Activated naive CD8-positive, alpha-beta T cell (primary cell): ENCODE measurements at regions not wholly inside any gene's neighbourhood (a gene's known extent, or its start where the extent isn't known, plus 50 kb on each side); places are given as distances from the start of the nearest gene placed in this dataset.
A peak's percentile ranks its signal among the peaks of the same experiment; 100 is the strongest.
"Not testable (repeated sequence)": the region's sequence is repeated elsewhere in the genome, so short reads cannot be mapped to it uniquely, and the experiment has no call there.

Experiments
- H3K27ac Mint-ChIP-seq: one replicate; pipeline ENCODE4 v1.8.0; 2021; ENCODE audit warnings: mixed read lengths
- H3K27me3 Mint-ChIP-seq: one replicate; pipeline ENCODE4 v1.8.0; 2021; ENCODE audit warnings: mixed read lengths
- H3K36me3 Mint-ChIP-seq: one replicate; pipeline ENCODE4 v1.8.0; 2021; ENCODE audit warnings: mixed read lengths
- H3K4me1 Mint-ChIP-seq: one replicate; pipeline ENCODE4 v1.8.0; 2021; ENCODE audit warnings: low read depth, mixed read lengths
- H3K4me3 Mint-ChIP-seq: one replicate; pipeline ENCODE4 v1.8.0; 2021; ENCODE audit warnings: mild to moderate bottlenecking, mixed read lengths
- H3K9me3 Mint-ChIP-seq: one replicate; pipeline ENCODE4 v1.8.0; 2021; ENCODE audit warnings: low read depth, mixed read lengths

DNA sequence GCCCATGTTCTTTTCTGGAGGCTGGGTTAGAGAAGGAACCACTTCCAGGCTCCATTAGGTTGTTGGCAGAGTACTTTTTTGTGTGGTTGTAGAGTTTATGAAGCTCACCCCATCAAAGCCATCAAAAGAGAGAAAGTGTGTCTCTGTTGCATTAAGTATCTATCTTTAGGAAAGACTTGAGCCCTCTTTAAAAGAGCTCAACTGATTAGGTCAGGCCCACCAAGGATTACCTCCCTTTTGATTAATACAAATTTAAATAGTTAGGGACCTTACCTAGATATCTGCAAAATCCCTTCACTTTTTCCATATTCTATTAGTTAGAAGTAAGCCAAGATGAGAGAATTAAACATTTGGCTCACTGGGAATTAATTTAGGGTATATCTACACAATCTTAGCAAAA lies 460.4 kb downstream of the PPARGC1A start:
- H3K4me3 Mint-ChIP-seq, result no peak overlapping the region
- no peaks in the 10 kb centered on the region for H3K36me3 Mint-ChIP-seq
- H3K9me3 Mint-ChIP-seq, result peaks cover 6% of the 10 kb centered on the region
- H3K4me1 Mint-ChIP-seq, result no peaks in the 10 kb centered on the region
- H3K27me3 Mint-ChIP-seq, result peaks cover 2% of the 10 kb centered on the region
- H3K27ac Mint-ChIP-seq, result no peak overlapping the region

DNA sequence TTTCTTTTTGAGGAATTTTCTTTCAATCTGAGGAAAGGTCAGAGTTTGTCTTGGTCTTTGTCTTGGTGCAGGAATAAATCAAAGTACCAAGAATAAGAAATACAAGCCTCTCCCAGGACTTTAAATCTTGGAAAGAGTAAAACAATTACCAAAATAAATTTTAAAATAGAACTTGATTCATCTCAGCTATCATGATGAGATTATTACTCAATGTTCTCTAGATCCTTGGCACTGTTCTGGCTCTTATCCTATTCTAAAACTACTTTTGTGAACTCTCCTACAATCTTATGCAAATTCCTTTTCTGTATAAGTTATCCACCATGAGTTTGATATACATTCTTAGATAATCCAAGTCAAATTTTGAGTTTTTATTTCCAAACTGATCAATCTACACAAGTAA lies 464.3 kb downstream of the PPARGC1A start:
- Mint-ChIP-seq H3K9me3 (peaks cover 6% of the 10 kb centered on the region), H3K36me3 (no peaks in the 10 kb centered on the region), H3K4me1 (no peaks in the 10 kb centered on the region), H3K4me3 (no peak overlapping the region), H3K27ac (no peak overlapping the region), H3K27me3 (no peaks in the 10 kb centered on the region)

DNA sequence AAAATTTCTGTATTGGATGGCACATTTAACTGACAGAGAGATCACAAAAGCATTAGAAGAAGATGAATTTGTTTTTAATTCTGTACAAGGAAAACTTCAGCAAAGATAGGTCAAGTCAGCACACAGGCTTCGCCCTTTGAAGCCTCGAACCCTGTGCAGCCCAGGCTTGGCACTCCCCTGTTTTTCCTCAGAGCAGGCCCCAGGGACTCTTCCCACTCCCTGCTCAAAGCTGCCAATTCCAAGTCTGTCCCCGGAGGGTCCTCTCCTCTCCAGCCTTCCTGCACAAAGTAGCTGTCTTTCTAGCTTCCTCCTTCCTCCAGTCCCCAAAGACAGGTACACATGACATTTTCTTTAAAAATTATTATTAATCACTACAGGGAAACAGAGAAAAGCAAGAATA lies 466.3 kb downstream of the PPARGC1A start:
- Mint-ChIP-seq H3K27me3 (no peaks in the 10 kb centered on the region), H3K4me1 (no peaks in the 10 kb centered on the region), H3K36me3 (no peaks in the 10 kb centered on the region), H3K4me3 (no peak overlapping the region), H3K9me3 (peaks cover 6% of the 10 kb centered on the region), H3K27ac (no peak overlapping the region)

DNA sequence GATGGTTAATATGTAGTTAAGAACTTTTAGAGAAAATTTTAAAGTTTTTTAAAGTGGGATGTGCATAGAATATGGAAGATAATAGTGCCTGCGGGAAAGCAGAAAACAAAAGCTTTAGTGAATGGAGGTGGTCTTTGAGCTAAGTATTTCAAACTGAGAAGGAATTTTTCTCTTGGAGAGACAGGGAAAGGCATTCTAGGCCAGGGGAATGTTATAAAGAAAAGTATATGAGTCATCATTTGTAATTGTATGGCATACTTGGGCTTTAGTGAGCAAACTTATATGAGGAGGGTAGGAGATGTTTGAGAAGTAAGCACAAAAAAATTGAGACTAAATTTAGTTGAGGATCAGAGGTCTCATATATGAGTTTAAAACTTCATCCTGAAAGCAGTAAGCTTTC lies 467.0 kb downstream of the PPARGC1A start:
- H3K36me3 Mint-ChIP-seq, result no peaks in the 10 kb centered on the region
- H3K9me3 Mint-ChIP-seq, result peaks cover 6% of the 10 kb centered on the region
- H3K4me3 Mint-ChIP-seq, result no peak overlapping the region
- no peak overlapping the region for H3K27ac Mint-ChIP-seq
- no peaks in the 10 kb centered on the region for H3K27me3 Mint-ChIP-seq
- H3K4me1 Mint-ChIP-seq, result no peaks in the 10 kb centered on the region

DNA sequence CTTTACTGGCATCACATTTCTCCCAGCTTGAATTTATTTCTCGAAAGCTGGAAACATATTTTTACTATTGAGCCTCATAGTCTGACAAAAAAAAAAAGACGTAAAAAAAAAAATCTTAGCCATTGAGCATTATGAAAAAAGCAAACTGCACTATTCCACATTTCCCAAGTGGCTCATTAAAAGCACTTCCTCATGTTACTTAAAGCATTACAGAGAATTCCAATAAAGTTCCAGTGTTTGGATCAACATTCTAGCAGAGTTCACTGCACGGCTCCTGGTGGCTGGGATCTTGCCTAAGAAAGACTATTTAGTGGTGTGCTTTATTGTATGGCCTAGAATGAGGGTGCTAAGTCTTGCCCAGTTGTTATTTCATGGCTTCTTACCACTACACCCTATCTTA lies 476.2 kb downstream of the PPARGC1A start:
- Mint-ChIP-seq H3K4me3 (no peak overlapping the region), H3K9me3 (peaks cover 3% of the 10 kb centered on the region), H3K36me3 (no peaks in the 10 kb centered on the region), H3K4me1 (no peaks in the 10 kb centered on the region), H3K27ac (no peak overlapping the region), H3K27me3 (no peaks in the 10 kb centered on the region)

DNA sequence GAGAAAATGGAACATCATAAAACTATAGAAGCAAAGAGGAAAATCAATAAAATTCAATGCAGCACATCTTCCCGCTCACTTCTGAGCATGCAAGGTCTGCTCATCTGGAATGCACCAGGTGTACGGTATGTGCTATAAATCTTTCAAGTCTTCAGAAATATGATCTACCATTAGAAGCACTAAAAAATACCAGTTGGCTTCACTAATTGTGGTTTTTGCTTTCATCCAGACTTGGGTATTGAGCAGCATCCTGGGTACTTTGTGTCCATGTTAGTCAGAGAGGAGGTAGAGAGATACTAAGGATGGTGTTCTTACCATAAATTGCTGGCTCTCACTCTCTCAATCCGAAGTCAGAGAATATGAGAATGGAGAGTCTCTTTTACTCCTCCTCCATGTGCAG lies 477.1 kb downstream of the PPARGC1A start:
- H3K36me3 Mint-ChIP-seq, result no peaks in the 10 kb centered on the region
- H3K4me1 Mint-ChIP-seq, result no peaks in the 10 kb centered on the region
- H3K27me3 Mint-ChIP-seq, result no peaks in the 10 kb centered on the region
- peaks cover 3% of the 10 kb centered on the region for H3K9me3 Mint-ChIP-seq
- no peak overlapping the region for H3K27ac Mint-ChIP-seq
- H3K4me3 Mint-ChIP-seq, result no peak overlapping the region

DNA sequence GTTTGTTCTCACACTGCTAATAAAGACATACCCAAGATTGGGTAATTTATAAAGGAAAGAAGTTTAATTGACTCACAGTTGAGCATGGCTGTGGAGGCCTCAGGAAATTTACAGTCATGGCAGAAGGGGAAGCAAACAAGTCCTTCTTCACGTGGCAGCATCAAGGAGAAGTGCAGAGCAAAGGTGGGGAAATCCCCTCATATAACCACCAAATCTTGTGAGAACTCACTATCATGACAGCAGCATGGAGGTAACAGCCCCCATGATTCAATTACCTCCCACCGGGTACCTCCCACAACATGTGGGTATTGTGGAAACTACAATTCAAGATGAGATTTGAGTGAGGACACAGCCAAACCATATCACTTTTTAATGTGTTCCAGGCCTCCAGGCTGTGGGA lies 480.9 kb downstream of the PPARGC1A start:
- H3K36me3 Mint-ChIP-seq, H3K27me3 Mint-ChIP-seq, H3K4me1 Mint-ChIP-seq, H3K9me3 Mint-ChIP-seq, H3K4me3 Mint-ChIP-seq: not testable (repeated sequence)
- H3K27ac Mint-ChIP-seq, result peak overlapping the region; percentile 70

DNA sequence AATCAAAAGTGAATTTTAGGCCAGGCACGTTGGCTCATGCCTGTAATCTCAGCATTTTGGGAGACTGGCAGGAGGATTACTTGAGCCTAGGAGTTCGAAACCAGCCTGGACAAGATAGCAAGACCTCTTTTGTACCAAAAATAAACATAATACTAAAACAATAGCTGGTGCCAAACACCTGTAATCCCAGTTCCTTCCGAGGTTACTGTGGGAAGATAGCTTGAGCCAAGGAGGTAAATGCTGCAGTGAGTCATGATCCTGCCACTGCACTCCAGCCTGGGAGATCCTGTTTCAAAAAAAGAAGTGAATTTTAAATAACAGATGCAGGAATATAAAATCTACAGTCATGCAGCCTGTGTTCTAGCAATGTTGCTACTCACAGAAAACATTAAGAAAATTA lies 488.3 kb downstream of the PPARGC1A start:
- Mint-ChIP-seq H3K4me3 (no peak overlapping the region), H3K27me3 (no peaks in the 10 kb centered on the region), H3K9me3 (peaks cover 14% of the 10 kb centered on the region), H3K27ac (no peak overlapping the region), H3K36me3 (no peaks in the 10 kb centered on the region), H3K4me1 (no peaks in the 10 kb centered on the region)

DNA sequence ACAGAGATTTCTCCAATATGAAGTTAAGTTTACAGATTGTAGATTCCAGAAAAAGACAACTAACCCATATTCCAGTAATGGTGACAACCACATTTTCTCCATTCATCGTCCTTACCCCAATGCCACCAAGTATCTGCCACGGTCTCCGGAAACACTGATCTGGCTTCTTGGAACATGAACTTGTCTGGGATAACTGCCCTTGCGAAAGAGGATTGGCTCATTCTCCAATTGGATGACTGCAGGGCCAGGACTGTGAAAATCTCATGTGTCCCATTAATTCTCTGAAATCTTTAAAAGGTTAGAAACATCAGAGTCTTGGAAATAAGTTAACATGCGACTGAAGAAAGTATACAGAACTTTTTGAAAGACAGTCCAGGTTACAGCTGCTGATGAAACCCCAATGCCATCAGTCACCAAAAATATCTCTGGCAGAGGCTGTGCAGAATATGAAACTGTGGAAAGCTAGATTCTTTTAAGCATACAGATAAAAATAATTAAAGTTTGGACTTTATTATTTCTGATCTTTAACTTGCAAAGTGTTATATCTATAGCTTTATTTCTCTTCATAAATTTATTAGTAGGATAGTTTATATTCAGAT lies 496.9 kb downstream of the PPARGC1A start:
- Mint-ChIP-seq H3K9me3 (peaks cover 9% of the 10 kb centered on the region), H3K36me3 (no peaks in the 10 kb centered on the region), H3K4me3 (no peak overlapping the region), H3K4me1 (no peaks in the 10 kb centered on the region), H3K27ac (no peak overlapping the region), H3K27me3 (no peaks in the 10 kb centered on the region)

DNA sequence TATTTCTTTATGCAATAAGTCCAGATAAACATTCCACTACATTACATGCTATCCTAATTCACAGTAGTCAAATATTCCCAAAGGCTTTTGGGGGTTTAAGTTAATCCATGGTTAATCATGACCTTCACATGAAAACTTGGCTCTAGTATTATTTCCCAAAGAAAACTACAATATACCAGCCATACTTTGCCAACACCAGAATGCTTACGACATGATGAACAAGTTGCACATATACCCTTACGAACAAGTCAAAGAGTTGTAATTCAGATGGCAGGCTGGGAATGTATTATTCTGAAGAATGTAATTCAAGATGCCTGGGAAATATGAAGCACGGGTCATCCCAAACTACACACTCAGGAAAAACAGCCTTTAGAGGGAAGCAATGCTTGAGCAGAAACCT lies 499.6 kb downstream of the PPARGC1A start:
- H3K27me3 Mint-ChIP-seq, result peaks cover 2% of the 10 kb centered on the region
- no peak overlapping the region for H3K4me3 Mint-ChIP-seq
- no peak overlapping the region for H3K27ac Mint-ChIP-seq
- no peaks in the 10 kb centered on the region for H3K4me1 Mint-ChIP-seq
- H3K9me3 Mint-ChIP-seq, result peaks cover 4% of the 10 kb centered on the region
- H3K36me3 Mint-ChIP-seq, result no peaks in the 10 kb centered on the region

DNA sequence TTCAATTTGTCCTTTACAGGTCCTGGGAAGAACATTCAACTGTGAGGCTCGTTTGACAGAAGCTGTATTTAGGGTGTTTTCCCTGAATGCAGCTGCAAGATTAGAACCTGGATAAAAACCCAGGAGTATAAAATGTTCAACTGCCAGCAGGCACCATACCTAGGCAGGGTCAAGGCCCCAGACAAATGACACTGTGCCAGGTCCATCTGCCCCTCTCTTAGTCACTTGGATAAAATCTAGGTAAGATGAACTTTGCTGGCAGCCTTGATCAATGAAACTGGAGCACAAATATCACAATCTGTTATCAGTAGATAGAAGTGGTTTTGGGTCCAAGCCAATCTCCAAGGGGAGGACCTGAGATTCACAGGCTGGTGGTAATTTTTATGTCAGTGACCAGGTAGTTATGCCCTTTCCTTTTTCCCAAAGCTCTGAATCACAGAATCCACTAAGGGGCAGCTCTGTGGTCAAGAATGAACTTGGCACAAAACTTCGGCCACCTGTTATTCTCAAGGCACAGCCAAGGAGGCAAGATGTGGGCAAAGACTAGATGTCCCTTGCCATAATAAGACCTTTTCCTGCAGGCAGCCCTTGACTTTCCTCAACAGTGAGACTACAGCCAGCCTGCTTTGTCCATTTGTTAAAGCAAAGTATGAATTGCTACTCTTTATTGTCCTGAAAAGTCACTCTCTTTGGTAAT lies 501.0 kb downstream of the PPARGC1A start:
- Mint-ChIP-seq H3K4me1 (no peaks in the 10 kb centered on the region), H3K4me3 (no peak overlapping the region), H3K9me3 (peaks cover 4% of the 10 kb centered on the region), H3K27me3 (peaks cover 2% of the 10 kb centered on the region), H3K27ac (no peak overlapping the region), H3K36me3 (no peaks in the 10 kb centered on the region)

DNA sequence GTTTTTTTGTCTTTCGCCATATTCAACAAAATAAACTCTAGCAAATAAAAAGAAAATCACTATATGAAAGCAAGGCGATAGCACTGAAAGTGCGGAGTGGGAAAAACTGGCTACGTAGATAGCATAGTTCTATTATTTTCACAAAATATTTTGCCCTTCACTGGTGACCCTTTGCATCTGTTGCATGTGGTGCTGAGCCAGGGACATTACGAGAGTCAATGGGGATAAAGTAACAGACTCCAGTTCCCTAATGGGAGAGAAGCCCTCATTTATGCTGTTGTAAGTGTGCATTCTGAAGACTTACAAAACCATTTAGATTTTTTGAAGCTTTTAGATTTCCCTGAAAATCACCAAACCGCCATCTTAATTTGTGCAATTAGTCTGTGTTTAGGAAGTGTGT lies 501.6 kb downstream of the PPARGC1A start:
- Mint-ChIP-seq H3K9me3 (peaks cover 4% of the 10 kb centered on the region), H3K27ac (no peak overlapping the region), H3K27me3 (peaks cover 2% of the 10 kb centered on the region), H3K4me1 (no peaks in the 10 kb centered on the region), H3K36me3 (no peaks in the 10 kb centered on the region), H3K4me3 (no peak overlapping the region)

DNA sequence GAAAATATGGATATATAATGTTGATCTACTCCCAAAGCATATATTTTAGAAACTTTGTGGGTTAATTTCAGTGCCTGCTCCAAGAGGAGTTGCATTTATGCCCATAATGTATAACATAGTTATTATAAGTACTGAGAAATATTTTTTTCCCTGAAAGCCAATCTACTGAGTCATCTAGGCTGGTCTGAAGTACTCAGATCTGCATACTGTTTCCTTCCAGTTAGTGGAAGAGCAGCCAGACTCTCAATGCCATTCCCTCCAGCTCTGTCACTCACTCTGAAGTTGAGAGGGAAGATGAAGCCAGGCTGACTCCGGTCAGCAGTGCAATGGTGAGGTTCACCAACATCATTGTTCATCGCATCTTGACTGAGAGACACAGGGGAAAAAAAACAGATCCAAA lies 505.1 kb downstream of the PPARGC1A start:
- peaks cover 3% of the 10 kb centered on the region for H3K27me3 Mint-ChIP-seq
- no peak overlapping the region for H3K4me3 Mint-ChIP-seq
- H3K36me3 Mint-ChIP-seq, result no peaks in the 10 kb centered on the region
- H3K27ac Mint-ChIP-seq, result no peak overlapping the region
- H3K4me1 Mint-ChIP-seq, result no peaks in the 10 kb centered on the region
- no peaks in the 10 kb centered on the region for H3K9me3 Mint-ChIP-seq

DNA sequence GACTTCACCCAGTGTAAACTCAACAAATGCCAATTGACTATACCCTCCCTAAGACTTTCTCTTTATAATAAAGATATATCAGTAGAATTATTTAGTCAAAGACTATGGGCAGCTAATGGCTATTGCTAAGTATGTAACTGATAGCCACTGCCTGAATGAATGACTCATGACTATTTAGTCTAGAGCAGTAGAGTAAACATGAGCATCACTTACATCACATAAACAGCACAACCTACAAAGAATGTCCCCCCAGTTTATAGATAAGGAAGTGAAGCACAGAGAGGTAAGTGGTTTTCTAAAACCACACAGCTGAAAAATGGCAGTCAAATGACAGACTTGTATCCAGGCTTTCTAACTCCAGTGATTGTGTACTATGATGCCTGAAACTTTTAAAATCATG lies 507.0 kb downstream of the PPARGC1A start:
- H3K27ac Mint-ChIP-seq, result no peak overlapping the region
- no peak overlapping the region for H3K4me3 Mint-ChIP-seq
- H3K9me3 Mint-ChIP-seq, result no peaks in the 10 kb centered on the region
- peaks cover 3% of the 10 kb centered on the region for H3K27me3 Mint-ChIP-seq
- no peaks in the 10 kb centered on the region for H3K4me1 Mint-ChIP-seq
- H3K36me3 Mint-ChIP-seq, result no peaks in the 10 kb centered on the region

DNA sequence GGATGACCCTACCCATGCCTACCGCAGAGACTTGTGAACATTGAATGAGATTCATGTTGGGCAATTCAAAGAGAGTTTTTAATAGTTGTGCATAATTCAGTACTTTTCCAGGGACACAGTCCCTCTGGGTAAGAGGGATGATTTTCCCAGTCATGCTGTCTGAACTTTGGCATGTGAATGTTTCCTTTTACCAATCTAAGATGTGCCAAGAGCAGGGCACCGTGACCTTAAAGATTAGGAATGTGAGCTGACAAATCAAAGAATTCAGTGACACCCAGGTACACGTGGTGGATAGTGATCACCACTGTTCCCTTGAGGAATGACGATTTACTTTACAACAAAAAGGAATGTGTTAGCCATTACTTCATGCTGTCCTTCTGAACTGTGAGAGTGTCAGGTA lies 515.6 kb downstream of the PPARGC1A start:
- H3K4me1 Mint-ChIP-seq, result peaks cover 4% of the 10 kb centered on the region
- H3K36me3 Mint-ChIP-seq, result no peaks in the 10 kb centered on the region
- H3K27me3 Mint-ChIP-seq, result no peaks in the 10 kb centered on the region

DNA sequence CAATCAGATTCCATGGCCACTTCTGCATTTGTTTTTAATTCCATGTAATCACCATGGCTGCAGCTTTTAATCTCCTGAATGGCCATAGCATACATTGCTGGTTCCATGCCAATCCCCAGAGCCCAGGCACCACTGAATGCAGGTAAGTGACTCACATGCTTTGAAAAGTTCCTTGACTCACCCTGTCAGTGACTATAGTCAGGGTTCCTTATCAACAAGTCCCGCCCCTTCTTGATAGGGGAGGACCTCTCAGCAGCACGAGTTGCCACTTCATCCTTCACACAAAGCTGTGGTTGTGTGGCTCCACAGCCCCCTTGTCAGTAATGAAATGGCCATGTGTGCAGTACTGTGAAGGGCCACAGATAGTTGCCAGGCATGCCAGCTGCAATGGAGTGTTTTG lies 516.6 kb downstream of the PPARGC1A start:
- Mint-ChIP-seq H3K27me3 (no peaks in the 10 kb centered on the region), H3K27ac (no peak overlapping the region), H3K9me3 (no peaks in the 10 kb centered on the region), H3K36me3 (no peaks in the 10 kb centered on the region), H3K4me3 (no peak overlapping the region), H3K4me1 (peaks cover 4% of the 10 kb centered on the region)

More for the DNA sequence above, 515.6 kb downstream of the PPARGC1A start:
- Mint-ChIP-seq H3K9me3 (no peaks in the 10 kb centered on the region), H3K27ac (no peak overlapping the region), H3K4me3 (no peak overlapping the region)
